ENCODE measurements at regions not wholly inside any gene's neighbourhood (a gene's known extent, or its start where the extent isn't known, plus 50 kb on each side); places are given as distances from the start of the nearest gene placed in this dataset.

GRCh38 chr10:120749856-120750566 is 101.2 kb upstream of the WDR11 start:
- TF ChIP-seq GATA3 (IDR thresholded peaks at IDR 0.05; ENCODE audit: low read depth, low read length) (no peak), GATA2 (IDR thresholded peaks at IDR 0.05; ENCODE audit: low read depth, low read length) (no peak)

- TF ChIP-seq GATA3 (IDR thresholded peaks at IDR 0.05; ENCODE audit: low read depth, low read length) (no peak), GATA2 (IDR thresholded peaks at IDR 0.05; ENCODE audit: low read depth, low read length) (no peak)
Observed at GRCh38 chr10:120755771-120756170, 95.4 kb upstream of the WDR11 start.

- TF ChIP-seq GATA3 (IDR thresholded peaks at IDR 0.05; ENCODE audit: low read depth, low read length) (no peak), GATA2 (IDR thresholded peaks at IDR 0.05; ENCODE audit: low read depth, low read length) (no peak)
Observed at GRCh38 chr10:120760253-120760652, 90.9 kb upstream of the WDR11 start.

- TF ChIP-seq GATA3 (IDR thresholded peaks at IDR 0.05; ENCODE audit: low read depth, low read length): no peak
- TF ChIP-seq GATA2 (IDR thresholded peaks at IDR 0.05; ENCODE audit: low read depth, low read length): no peak
Observed at GRCh38 chr10:120761951-120762350, 89.2 kb upstream of the WDR11 start.

DNA sequence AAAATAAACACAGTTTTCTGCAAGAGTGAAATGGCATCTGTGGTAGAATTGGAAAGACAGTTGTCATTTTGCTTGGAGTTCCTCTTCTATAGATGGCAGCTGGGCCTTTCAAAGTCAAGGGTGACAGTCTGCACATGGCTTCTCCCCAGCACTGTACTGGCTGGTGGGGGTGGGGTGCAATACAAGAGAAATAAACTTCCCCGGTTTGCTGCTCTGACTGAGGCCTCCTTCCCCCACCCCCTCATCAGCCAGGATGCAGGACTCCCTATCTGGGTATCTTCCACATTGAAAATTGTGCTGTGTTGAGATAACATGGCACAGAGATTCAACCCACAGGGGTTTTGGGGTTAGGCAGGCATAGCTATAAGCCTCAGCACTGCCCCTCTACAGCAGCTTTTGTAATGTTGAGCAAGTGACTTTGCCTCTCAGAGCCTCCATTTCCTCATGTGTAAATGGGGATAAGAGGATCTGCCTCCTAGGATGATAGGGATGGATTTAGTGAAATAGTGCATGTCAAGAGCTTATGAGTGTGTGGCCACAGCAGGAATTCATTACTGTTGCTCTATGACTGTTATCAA is 85.8 kb upstream of the WDR11 start:
- no peak for TF ChIP-seq GATA3 (IDR thresholded peaks at IDR 0.05; ENCODE audit: low read depth, low read length)
- TF ChIP-seq GATA2 (IDR thresholded peaks at IDR 0.05; ENCODE audit: low read depth, low read length): 0 out of 2 replicates have a peak, but pooled peaks have one; percentile 20

DNA sequence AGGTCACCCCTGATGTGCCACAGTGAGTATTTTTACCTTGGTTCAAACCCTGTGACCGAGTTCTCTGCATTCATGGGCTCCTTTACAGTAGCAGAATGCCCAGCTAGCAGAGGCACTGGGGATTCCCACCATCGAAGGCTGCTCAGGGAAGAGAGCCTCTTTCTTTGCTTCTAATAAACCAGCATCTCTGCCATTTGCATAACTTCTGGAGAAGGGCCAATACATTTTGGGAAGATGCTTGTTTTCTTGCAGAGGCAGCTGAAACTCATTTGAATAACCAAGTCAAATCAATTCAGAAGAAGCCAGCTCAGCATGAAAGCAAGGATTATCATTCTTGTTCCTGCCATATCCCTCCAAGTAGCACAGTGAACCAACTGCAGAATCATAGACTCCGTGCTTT is 82.9 kb upstream of the WDR11 start:
- no peak for TF ChIP-seq GATA3 (IDR thresholded peaks at IDR 0.05; ENCODE audit: low read depth, low read length)
- TF ChIP-seq GATA2 (IDR thresholded peaks at IDR 0.05; ENCODE audit: low read depth, low read length): no peak

DNA sequence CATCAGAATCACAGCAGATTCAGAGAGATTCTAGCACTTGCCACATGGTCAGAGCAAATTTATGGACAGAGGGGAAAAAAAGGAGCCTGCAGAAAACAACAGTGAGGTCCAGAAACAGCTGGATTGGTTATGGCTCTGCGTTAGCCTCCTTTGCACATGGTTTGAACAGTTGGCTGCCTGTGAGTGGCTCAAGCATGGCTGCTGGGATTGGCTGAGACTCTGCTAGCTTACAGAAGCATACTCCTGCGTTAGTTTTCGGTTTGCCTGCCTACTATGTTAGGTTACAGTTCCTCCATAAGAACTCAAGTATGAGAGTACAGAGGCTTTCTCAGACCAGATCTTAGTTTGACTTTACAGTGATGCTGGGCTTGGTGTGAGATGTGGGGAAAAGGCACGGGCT is 80.7 kb upstream of the WDR11 start:
- TF ChIP-seq GATA2 (IDR thresholded peaks at IDR 0.05; ENCODE audit: low read depth, low read length) (no peak), GATA3 (IDR thresholded peaks at IDR 0.05; ENCODE audit: low read depth, low read length) (no peak)

GRCh38 chr10:120776442-120776841 is 74.7 kb upstream of the WDR11 start:
- TF ChIP-seq GATA2 (IDR thresholded peaks at IDR 0.05; ENCODE audit: low read depth, low read length) (peak; percentile 11; the same call in 1 of the 2 replicates), GATA3 (IDR thresholded peaks at IDR 0.05; ENCODE audit: low read depth, low read length) (no peak)

GRCh38 chr10:120782336-120782735 is 68.8 kb upstream of the WDR11 start:
- TF ChIP-seq GATA3 (IDR thresholded peaks at IDR 0.05; ENCODE audit: low read depth, low read length) (no peak), GATA2 (IDR thresholded peaks at IDR 0.05; ENCODE audit: low read depth, low read length) (no peak)

GRCh38 chr10:120783098-120783497 is 68.1 kb upstream of the WDR11 start:
- no peak for TF ChIP-seq GATA3 (IDR thresholded peaks at IDR 0.05; ENCODE audit: low read depth, low read length)
- TF ChIP-seq GATA2 (IDR thresholded peaks at IDR 0.05; ENCODE audit: low read depth, low read length): no peak

DNA sequence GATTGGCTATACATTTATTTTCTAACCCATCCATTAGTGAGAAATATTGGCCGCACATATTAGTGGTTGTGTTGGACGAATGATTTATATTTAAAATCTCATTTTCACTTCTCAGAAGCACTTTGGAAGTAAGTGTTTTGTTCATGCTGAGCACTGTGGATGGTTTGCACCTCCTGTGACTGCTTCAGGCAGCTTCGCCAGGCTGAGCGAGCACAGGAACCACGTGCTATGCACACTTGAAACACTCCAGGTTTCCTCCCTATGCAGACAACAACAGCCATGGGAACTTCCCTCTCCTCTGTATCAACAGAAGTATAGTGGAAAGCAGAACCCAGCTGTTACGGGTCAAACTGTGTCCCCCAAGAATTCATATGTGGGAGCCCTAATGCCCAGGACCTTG is 67.3 kb upstream of the WDR11 start:
- TF ChIP-seq GATA3 (IDR thresholded peaks at IDR 0.05; ENCODE audit: low read depth, low read length): no peak
- TF ChIP-seq GATA2 (IDR thresholded peaks at IDR 0.05; ENCODE audit: low read depth, low read length): no peak

DNA sequence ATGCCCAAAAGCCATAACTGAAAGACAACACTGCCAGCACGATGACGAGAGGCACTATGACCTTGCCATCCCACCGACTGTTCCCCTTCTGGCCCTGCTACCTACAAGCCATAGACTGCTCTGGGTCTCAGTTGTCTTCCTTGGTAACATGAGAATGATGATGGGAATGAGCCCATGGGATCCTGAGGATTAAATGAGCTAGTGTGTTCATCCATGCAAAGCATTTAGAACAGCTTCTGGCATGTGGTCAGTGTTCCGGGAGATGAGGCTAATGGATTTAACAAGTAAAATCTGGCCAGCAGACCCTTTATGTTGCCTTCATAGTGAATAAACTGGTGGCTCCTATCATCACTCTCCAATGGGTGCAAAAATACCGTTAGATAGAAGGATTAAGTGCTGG is 62.4 kb upstream of the WDR11 start:
- TF ChIP-seq GATA3 (IDR thresholded peaks at IDR 0.05; ENCODE audit: low read depth, low read length): no peak
- no peak for TF ChIP-seq GATA2 (IDR thresholded peaks at IDR 0.05; ENCODE audit: low read depth, low read length)

DNA sequence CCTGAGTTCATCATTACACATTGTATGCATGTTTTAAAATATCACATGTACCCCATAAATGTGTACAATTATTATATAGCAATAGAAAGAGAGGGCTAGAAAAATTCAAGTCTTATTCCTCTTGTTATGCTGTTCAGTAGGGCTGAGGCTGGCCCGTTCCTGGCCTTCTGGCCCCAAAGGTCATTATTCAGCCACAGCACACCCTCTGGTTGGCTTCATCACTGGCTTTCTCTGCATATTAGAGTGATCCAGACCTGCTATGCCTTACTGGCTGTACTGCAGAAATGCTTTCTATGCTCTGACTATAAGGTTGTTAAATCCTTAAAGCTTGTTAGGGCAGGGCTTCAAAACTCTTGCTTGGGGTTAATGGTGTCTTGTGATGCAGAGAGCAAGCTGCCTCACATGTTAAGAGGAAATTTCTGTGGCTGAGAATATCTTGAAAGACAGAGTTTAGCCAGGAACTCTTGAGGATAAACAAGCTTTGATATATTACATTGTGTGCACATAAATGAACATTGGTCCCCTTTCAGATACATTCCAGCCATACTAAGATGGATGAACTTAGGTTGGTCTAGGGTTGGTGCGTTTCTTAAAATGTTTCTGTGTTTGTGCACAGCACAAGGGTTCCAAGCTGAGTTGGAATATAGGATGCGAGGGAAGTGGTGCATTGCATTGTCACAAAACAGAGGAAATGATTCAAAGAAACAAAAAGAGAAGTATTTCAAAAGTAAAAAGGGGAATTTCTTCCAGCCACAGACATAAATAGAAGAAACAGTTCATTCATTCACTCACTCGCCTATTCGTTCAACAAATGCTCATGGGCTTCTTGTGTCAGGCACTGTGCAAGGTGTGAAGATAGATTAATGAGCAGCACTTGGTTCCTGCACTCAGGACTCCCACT is 61.6 kb upstream of the WDR11 start:
- TF ChIP-seq GATA2 (IDR thresholded peaks at IDR 0.05; ENCODE audit: low read depth, low read length) (no peak), GATA3 (IDR thresholded peaks at IDR 0.05; ENCODE audit: low read depth, low read length) (no peak)

DNA sequence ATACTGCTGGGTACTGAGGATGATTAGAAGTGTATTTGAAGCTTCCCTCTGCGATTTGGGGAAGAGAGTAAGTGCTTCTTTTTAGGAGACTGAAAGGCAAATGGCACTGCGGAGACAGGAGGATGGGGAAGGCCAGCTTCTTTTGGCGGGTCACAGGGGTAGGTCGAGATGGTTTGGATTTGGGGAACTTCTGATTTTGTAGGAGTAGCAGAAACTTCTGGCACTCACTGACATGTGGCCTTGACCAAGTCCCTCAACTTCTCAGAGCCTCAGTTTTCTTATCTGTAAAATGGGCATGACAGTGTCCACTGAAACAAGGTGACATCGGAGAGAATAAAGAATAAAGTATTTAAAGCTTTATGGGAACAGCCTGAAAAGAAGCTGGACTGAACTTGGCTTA is 59.8 kb upstream of the WDR11 start:
- no peak for TF ChIP-seq GATA3 (IDR thresholded peaks at IDR 0.05; ENCODE audit: low read depth, low read length)
- TF ChIP-seq GATA2 (IDR thresholded peaks at IDR 0.05; ENCODE audit: low read depth, low read length): no peak

Measured in SH-SY5Y (cell line).